ENCODE measurements at regions not wholly inside any gene's neighbourhood (a gene's known extent, or its start where the extent isn't known, plus 50 kb on each side); places are given as distances from the start of the nearest gene placed in this dataset.
"Not testable (repeated sequence)": the region's sequence is repeated elsewhere in the genome, so short reads cannot be mapped to it uniquely, and the experiment has no call there.

GRCh38 chr7:17440025-17440784, 141.8 kb downstream of the AHR start:
- not testable (repeated sequence) for DNase-seq

- DNase-seq = no peak
Measured at GRCh38 chr7:17440831-17441230, 142.4 kb downstream of the AHR start.

- DNase-seq = no peak
Measured at GRCh38 chr7:17441557-17441956, 143.1 kb downstream of the AHR start.

- DNase-seq = no peak
Measured at GRCh38 chr7:17444151-17444550, 145.7 kb downstream of the AHR start.

GRCh38 chr7:17444673-17445072, 146.2 kb downstream of the AHR start:
- DNase-seq = no peak

- DNase-seq = no peak
Measured at GRCh38 chr7:17446340-17446739, 147.9 kb downstream of the AHR start.

- DNase-seq = no peak
Measured at GRCh38 chr7:17447728-17448478, 149.5 kb downstream of the AHR start.

- DNase-seq = no peak
Measured at GRCh38 chr7:17448479-17449423, 150.3 kb downstream of the AHR start.

- DNase-seq = no peak
Measured at GRCh38 chr7:17456541-17456940, 158.1 kb downstream of the AHR start.

- DNase-seq = no peak
Measured at GRCh38 chr7:17460001-17460400, 161.5 kb downstream of the AHR start.

GRCh38 chr7:17460665-17461064, 162.2 kb downstream of the AHR start:
- no peak for DNase-seq

- DNase-seq = no peak
Measured at GRCh38 chr7:17462131-17462631, 163.7 kb downstream of the AHR start.

GRCh38 chr7:17463511-17464085, 165.1 kb downstream of the AHR start:
- DNase-seq = no peak

GRCh38 chr7:17466216-17466615, 167.8 kb downstream of the AHR start:
- DNase-seq = no peak

GRCh38 chr7:17467386-17467945, 169.0 kb downstream of the AHR start:
- DNase-seq = no peak

- DNase-seq = no peak
Measured at GRCh38 chr7:17471325-17471724, 172.9 kb downstream of the AHR start.

GRCh38 chr7:17472518-17472917, 174.1 kb downstream of the AHR start:
- no peak for DNase-seq

GRCh38 chr7:17472939-17473338, 174.5 kb downstream of the AHR start:
- DNase-seq = no peak

GRCh38 chr7:17474724-17475344, 176.4 kb downstream of the AHR start:
- DNase-seq = no peak

- no peak for DNase-seq
Measured at GRCh38 chr7:17477182-17477581, 178.7 kb downstream of the AHR start.

- DNase-seq = no peak
Measured at GRCh38 chr7:17481118-17481517, 182.7 kb downstream of the AHR start.

- no peak for DNase-seq
Measured at GRCh38 chr7:17485368-17485767, 186.9 kb downstream of the AHR start.

All from NCI-H187 treated with DMSO at 0.1 percent for 48 hours (cell line).